ENCODE measurements at regions not wholly inside any gene's neighbourhood (a gene's known extent, or its start where the extent isn't known, plus 50 kb on each side); places are given as distances from the start of the nearest gene placed in this dataset.
"Not testable (repeated sequence)": the region's sequence is repeated elsewhere in the genome, so short reads cannot be mapped to it uniquely, and the experiment has no call there.

DNA sequence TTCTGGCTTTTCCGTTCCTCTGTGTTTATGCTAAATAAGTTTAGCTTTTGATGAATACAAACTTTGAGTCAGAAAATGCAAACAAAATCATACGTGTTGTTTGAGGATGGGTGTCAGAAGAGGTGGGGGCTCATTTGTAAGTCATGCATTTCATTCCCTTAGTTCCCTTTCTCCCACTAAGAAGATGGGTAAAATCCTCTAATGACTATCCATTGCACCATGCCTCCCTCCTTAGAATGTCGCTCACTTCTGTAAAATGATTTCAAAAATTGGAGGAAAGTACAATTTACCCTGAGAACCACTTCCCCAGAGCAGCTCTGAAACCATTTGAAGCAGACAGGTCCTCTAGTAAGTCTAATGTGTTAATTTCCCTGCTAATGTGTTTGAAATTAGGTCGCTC, 629.6 kb upstream of the VRK2 start:
- no peak overlapping the region for H3K27ac Mint-ChIP-seq (ENCODE audit: unreplicated experiment)
- H3K4me1 Mint-ChIP-seq (ENCODE audit: low read depth, unreplicated experiment): no peaks in the 10 kb centered on the region
- no peaks in the 10 kb centered on the region for H3K36me3 Mint-ChIP-seq (ENCODE audit: insufficient read depth, unreplicated experiment)
- peaks cover 17% of the 10 kb centered on the region for H3K9me3 Mint-ChIP-seq (ENCODE audit: unreplicated experiment)
- no peaks in the 10 kb centered on the region for H3K36me3 ChIP-seq (ENCODE audit: control insufficient read depth, insufficient read depth, low read length)
- H3K4me1 ChIP-seq: no peaks in the 10 kb centered on the region
- H3K27me3 Mint-ChIP-seq (ENCODE audit: insufficient read depth, unreplicated experiment): no peaks in the 10 kb centered on the region
- CTCF ChIA-PET: no interaction called here
- H3K27me3 ChIP-seq (replicated peaks; ENCODE audit: control insufficient read depth, insufficient read depth, low read length): no peaks in the 10 kb centered on the region
- BruUV-seq (replicated peaks): no TSS peak
- H3K9me3 ChIP-seq: peaks cover 8% of the 10 kb centered on the region
- POLR2A ChIA-PET: no interaction called here
- intact Hi-C loops (cut with micrococcal nuclease; ENCODE audit: unreplicated experiment): no loop called here
- DNase-seq: no peak
- H3K4me3 Mint-ChIP-seq (ENCODE audit: unreplicated experiment): no peak overlapping the region
- no peak overlapping the region for H3K4me3 ChIP-seq (ENCODE audit: low read depth, low read length)
- TF ChIP-seq, protein P1, sequence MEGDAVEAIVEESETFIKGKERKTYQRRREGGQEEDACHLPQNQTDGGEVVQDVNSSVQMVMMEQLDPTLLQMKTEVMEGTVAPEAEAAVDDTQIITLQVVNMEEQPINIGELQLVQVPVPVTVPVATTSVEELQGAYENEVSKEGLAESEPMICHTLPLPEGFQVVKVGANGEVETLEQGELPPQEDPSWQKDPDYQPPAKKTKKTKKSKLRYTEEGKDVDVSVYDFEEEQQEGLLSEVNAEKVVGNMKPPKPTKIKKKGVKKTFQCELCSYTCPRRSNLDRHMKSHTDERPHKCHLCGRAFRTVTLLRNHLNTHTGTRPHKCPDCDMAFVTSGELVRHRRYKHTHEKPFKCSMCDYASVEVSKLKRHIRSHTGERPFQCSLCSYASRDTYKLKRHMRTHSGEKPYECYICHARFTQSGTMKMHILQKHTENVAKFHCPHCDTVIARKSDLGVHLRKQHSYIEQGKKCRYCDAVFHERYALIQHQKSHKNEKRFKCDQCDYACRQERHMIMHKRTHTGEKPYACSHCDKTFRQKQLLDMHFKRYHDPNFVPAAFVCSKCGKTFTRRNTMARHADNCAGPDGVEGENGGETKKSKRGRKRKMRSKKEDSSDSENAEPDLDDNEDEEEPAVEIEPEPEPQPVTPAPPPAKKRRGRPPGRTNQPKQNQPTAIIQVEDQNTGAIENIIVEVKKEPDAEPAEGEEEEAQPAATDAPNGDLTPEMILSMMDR (IDR thresholded peaks at IDR 0.05; ENCODE audit: insufficient read depth in 1 of 2, low read depth in 1 of 2, low read length in 1 of 2, severe bottlenecking in 1 of 2, unreplicated experiment in 1 of 2): no peak

DNA sequence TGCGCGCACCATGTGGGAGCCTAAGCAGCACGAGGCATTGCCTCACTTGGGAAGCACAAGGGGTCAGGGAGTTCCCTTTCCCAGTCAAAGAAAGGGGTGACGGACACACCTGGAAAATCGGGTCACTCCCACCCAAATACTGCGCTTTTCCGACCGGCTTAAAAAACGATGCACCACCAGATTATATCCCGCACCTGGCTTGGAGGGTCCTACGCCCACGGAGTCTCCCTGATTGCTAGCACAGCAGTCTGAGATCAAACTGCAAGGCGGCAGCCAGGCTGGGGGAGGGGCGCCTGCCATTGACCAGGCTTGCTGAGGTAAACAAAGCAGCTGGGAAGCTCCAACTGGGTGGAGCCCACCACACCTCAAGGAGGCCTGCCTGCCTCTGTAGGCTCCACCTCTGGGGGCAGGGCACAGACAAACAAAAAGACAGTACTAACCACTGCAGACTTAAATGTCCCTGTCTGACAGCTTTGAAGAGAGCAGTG, 627.7 kb upstream of the VRK2 start:
- H3K36me3 ChIP-seq (ENCODE audit: control insufficient read depth, insufficient read depth, low read length); H3K9me3 Mint-ChIP-seq (ENCODE audit: unreplicated experiment); H3K4me3 ChIP-seq (ENCODE audit: low read depth, low read length); CTCF ChIA-PET; H3K27me3 Mint-ChIP-seq (ENCODE audit: insufficient read depth, unreplicated experiment); H3K36me3 Mint-ChIP-seq (ENCODE audit: insufficient read depth, unreplicated experiment); intact Hi-C loops (cut with micrococcal nuclease; ENCODE audit: unreplicated experiment); H3K27me3 ChIP-seq (replicated peaks; ENCODE audit: control insufficient read depth, insufficient read depth, low read length); POLR2A ChIA-PET; H3K4me1 ChIP-seq; H3K9me3 ChIP-seq; H3K4me1 Mint-ChIP-seq (ENCODE audit: low read depth, unreplicated experiment); BruUV-seq (replicated peaks); H3K27ac Mint-ChIP-seq (ENCODE audit: unreplicated experiment): not testable (repeated sequence)
- DNase-seq: peak in 1 of 2 experiments; percentile 27
- peak overlapping the region; percentile 55 for H3K4me3 Mint-ChIP-seq (ENCODE audit: unreplicated experiment)

DNA sequence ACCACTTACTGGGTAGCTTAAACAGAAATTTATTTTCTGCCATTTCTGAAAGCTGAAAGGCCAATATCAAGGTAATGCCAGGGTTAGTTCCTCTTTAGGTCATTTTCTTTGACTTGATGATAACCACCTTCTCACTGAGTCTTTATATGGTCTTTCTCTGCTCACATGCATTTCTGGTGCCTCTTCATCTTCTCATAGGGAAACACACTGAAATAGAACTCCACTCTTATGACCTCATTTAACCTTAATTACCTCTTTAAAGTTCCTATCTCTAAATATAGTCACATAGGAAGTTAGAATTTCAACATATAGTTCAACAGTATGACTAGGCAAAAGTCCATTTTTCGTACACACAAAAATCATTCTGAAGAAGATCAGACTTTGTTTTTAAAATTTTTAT, 616.8 kb upstream of the VRK2 start:
- Mint-ChIP-seq H3K27me3 (ENCODE audit: insufficient read depth, unreplicated experiment) (no peaks in the 10 kb centered on the region), H3K9me3 (ENCODE audit: unreplicated experiment) (no peaks in the 10 kb centered on the region), H3K27ac (ENCODE audit: unreplicated experiment) (no peak overlapping the region), H3K4me1 (ENCODE audit: low read depth, unreplicated experiment) (no peaks in the 10 kb centered on the region), H3K36me3 (ENCODE audit: insufficient read depth, unreplicated experiment) (no peaks in the 10 kb centered on the region), H3K4me3 (ENCODE audit: unreplicated experiment) (no peak overlapping the region)
- intact Hi-C loops (cut with micrococcal nuclease; ENCODE audit: unreplicated experiment): no loop called here
- CTCF ChIA-PET: no interaction called here
- no peaks in the 10 kb centered on the region for H3K36me3 ChIP-seq (ENCODE audit: control insufficient read depth, insufficient read depth, low read length)
- TF ChIP-seq, protein P1 (IDR thresholded peaks at IDR 0.05; ENCODE audit: insufficient read depth in 1 of 2, low read depth in 1 of 2, low read length in 1 of 2, severe bottlenecking in 1 of 2, unreplicated experiment in 1 of 2): no peak
- H3K27me3 ChIP-seq (replicated peaks; ENCODE audit: control insufficient read depth, insufficient read depth, low read length): no peaks in the 10 kb centered on the region
- no peak overlapping the region for H3K4me3 ChIP-seq (ENCODE audit: low read depth, low read length)
- BruUV-seq (replicated peaks): no TSS peak
- no peaks in the 10 kb centered on the region for H3K4me1 ChIP-seq
- H3K9me3 ChIP-seq: no peaks in the 10 kb centered on the region
- POLR2A ChIA-PET: no interaction called here
- DNase-seq: no peak

DNA sequence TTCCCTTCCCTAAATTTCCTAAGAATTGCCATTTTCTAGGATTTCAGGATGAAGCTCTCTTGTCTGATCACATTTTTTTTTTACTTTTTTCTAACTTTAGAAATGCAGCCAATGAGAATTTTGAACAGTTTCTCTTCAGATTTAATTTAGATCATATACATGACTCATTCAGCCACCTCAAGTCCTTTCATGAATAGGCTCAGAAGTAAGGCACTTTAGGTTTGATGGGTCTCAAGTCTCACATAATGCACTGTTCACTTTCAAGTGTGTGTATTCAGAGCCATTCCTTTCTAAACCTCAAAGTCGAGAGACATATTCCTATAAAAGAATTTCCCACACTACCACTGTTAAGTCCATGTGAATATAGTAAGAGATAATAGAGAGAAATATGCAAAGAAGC, 614.1 kb upstream of the VRK2 start:
- POLR2A ChIA-PET: no interaction called here
- CTCF ChIA-PET: no interaction called here
- no TSS peak for BruUV-seq (replicated peaks)

More for the DNA sequence above, 614.1 kb upstream of the VRK2 start:
- no peaks in the 10 kb centered on the region for H3K36me3 ChIP-seq (ENCODE audit: control insufficient read depth, insufficient read depth, low read length)
- H3K4me1 ChIP-seq: no peaks in the 10 kb centered on the region
- intact Hi-C loops (cut with micrococcal nuclease; ENCODE audit: unreplicated experiment): no loop called here
- no peaks in the 10 kb centered on the region for H3K9me3 Mint-ChIP-seq (ENCODE audit: unreplicated experiment)
- no peak for DNase-seq
- no peak overlapping the region for H3K4me3 ChIP-seq (ENCODE audit: low read depth, low read length)
- TF ChIP-seq, protein P1 (IDR thresholded peaks at IDR 0.05; ENCODE audit: insufficient read depth in 1 of 2, low read depth in 1 of 2, low read length in 1 of 2, severe bottlenecking in 1 of 2, unreplicated experiment in 1 of 2): no peak
- H3K9me3 ChIP-seq: no peaks in the 10 kb centered on the region
- no peaks in the 10 kb centered on the region for H3K36me3 Mint-ChIP-seq (ENCODE audit: insufficient read depth, unreplicated experiment)
- H3K4me1 Mint-ChIP-seq (ENCODE audit: low read depth, unreplicated experiment): no peaks in the 10 kb centered on the region
- no peak overlapping the region for H3K27ac Mint-ChIP-seq (ENCODE audit: unreplicated experiment)
- H3K27me3 Mint-ChIP-seq (ENCODE audit: insufficient read depth, unreplicated experiment): no peaks in the 10 kb centered on the region
- no peak overlapping the region for H3K4me3 Mint-ChIP-seq (ENCODE audit: unreplicated experiment)
- no peaks in the 10 kb centered on the region for H3K27me3 ChIP-seq (replicated peaks; ENCODE audit: control insufficient read depth, insufficient read depth, low read length)

Measured in Caco-2 (cell line).